Duodenal mucosa (tissue), 2 donors: ENCODE measurements at regions not wholly inside any gene's neighbourhood (a gene's known extent, or its start where the extent isn't known, plus 50 kb on each side); places are given as distances from the start of the nearest gene placed in this dataset.

Source experiments
- H3K27ac ChIP-seq: one replicate; pipeline ENCODE4 v1.7.0; 2013; ENCODE audit warnings: low read depth, low read length
- H3K27me3 ChIP-seq, 2 donors: one replicate each; pipeline ENCODE4 v1.7.0; 2013; ENCODE audit warnings: low read length in 2 of 2, control low read depth in 1 of 2; ENCODE audit not compliant: insufficient read depth in 2 of 2, control insufficient read depth in 1 of 2
- H3K36me3 ChIP-seq, 2 donors: one replicate each; pipeline ENCODE4 v1.7.0; 2013; ENCODE audit warnings: low read length in 2 of 2, control low read depth in 1 of 2; ENCODE audit not compliant: insufficient read depth in 2 of 2, control insufficient read depth in 1 of 2
- H3K4me1 ChIP-seq, 2 donors: one replicate each; pipeline ENCODE4 v1.7.0; 2013; ENCODE audit warnings: low read length in 2 of 2, control low read depth in 1 of 2; ENCODE audit not compliant: insufficient read depth in 2 of 2, control insufficient read depth in 1 of 2
- H3K4me3 ChIP-seq, 2 donors: one replicate each; pipeline ENCODE4 v1.7.0; 2013; ENCODE audit warnings: low read length in 2 of 2, low read depth in 1 of 2
- H3K9ac ChIP-seq, 2 donors: one replicate each; pipeline ENCODE4 v1.7.0; 2013; ENCODE audit warnings: low read length in 2 of 2, low read depth in 1 of 2
- H3K9me3 ChIP-seq, 2 donors: one replicate each; pipeline ENCODE4 v1.7.0; 2013; ENCODE audit warnings: low read length in 2 of 2, control low read depth in 1 of 2; ENCODE audit not compliant: control insufficient read depth in 1 of 2

GRCh38 chr1:72946903-72947499, 664.7 kb upstream of the NEGR1 start:
- Histone ChIP-seq H3K27me3 (no peaks in the 10 kb centered on the region), H3K36me3 (no peaks in the 10 kb centered on the region), H3K4me1 (no peaks in the 10 kb centered on the region), H3K9ac (no peak overlapping the region), H3K9me3 (no peaks in the 10 kb centered on the region), H3K27ac (no peak overlapping the region), H3K4me3 (no peak overlapping the region)

GRCh38 chr1:72942008-72942407, 659.7 kb upstream of the NEGR1 start:
- no peak overlapping the region for H3K27ac ChIP-seq
- no peak overlapping the region for H3K9ac ChIP-seq
- H3K27me3 ChIP-seq: no peaks in the 10 kb centered on the region
- no peak overlapping the region for H3K4me3 ChIP-seq
- no peaks in the 10 kb centered on the region for H3K9me3 ChIP-seq
- H3K4me1 ChIP-seq: no peaks in the 10 kb centered on the region
- no peaks in the 10 kb centered on the region for H3K36me3 ChIP-seq

- no peak overlapping the region for H3K9ac ChIP-seq
- H3K4me1 ChIP-seq: no peaks in the 10 kb centered on the region
- no peaks in the 10 kb centered on the region for H3K27me3 ChIP-seq
- H3K4me3 ChIP-seq: no peak overlapping the region
- no peaks in the 10 kb centered on the region for H3K9me3 ChIP-seq
- H3K36me3 ChIP-seq: no peaks in the 10 kb centered on the region
- H3K27ac ChIP-seq: no peak overlapping the region
These were observed 656.1 kb upstream of the NEGR1 start for GRCh38 chr1:72938408-72938807.

- H3K36me3 ChIP-seq: no peaks in the 10 kb centered on the region
These were observed 655.6 kb upstream of the NEGR1 start for GRCh38 chr1:72937905-72938304.

GRCh38 chr1:72936942-72937341, 654.6 kb upstream of the NEGR1 start:
- Histone ChIP-seq H3K9me3 (no peaks in the 10 kb centered on the region), H3K4me1 (no peaks in the 10 kb centered on the region), H3K36me3 (no peaks in the 10 kb centered on the region), H3K27me3 (no peaks in the 10 kb centered on the region), H3K4me3 (no peak overlapping the region), H3K27ac (no peak overlapping the region), H3K9ac (no peak overlapping the region)

More at GRCh38 chr1:72937905-72938304, 655.6 kb upstream of the NEGR1 start:
- H3K4me1 ChIP-seq: no peaks in the 10 kb centered on the region
- no peak overlapping the region for H3K4me3 ChIP-seq
- H3K27ac ChIP-seq: no peak overlapping the region
- H3K9me3 ChIP-seq: no peaks in the 10 kb centered on the region
- no peaks in the 10 kb centered on the region for H3K27me3 ChIP-seq
- H3K9ac ChIP-seq: no peak overlapping the region

- H3K9me3 ChIP-seq: no peaks in the 10 kb centered on the region
- no peaks in the 10 kb centered on the region for H3K36me3 ChIP-seq
- H3K9ac ChIP-seq: no peak overlapping the region
- H3K27ac ChIP-seq: no peak overlapping the region
- no peak overlapping the region for H3K4me3 ChIP-seq
- no peaks in the 10 kb centered on the region for H3K4me1 ChIP-seq
- H3K27me3 ChIP-seq: no peaks in the 10 kb centered on the region
These were observed 653.9 kb upstream of the NEGR1 start for GRCh38 chr1:72936151-72936740.

GRCh38 chr1:72932025-72932424, 649.7 kb upstream of the NEGR1 start:
- Histone ChIP-seq H3K9ac (no peak overlapping the region), H3K4me1 (no peaks in the 10 kb centered on the region), H3K27ac (no peak overlapping the region), H3K4me3 (no peak overlapping the region), H3K27me3 (no peaks in the 10 kb centered on the region), H3K36me3 (no peaks in the 10 kb centered on the region), H3K9me3 (no peaks in the 10 kb centered on the region)

GRCh38 chr1:72930528-72930927, 648.2 kb upstream of the NEGR1 start:
- no peaks in the 10 kb centered on the region for H3K9me3 ChIP-seq
- H3K36me3 ChIP-seq: no peaks in the 10 kb centered on the region
- no peak overlapping the region for H3K27ac ChIP-seq
- H3K27me3 ChIP-seq: no peaks in the 10 kb centered on the region
- H3K9ac ChIP-seq: no peak overlapping the region
- no peak overlapping the region for H3K4me3 ChIP-seq
- no peaks in the 10 kb centered on the region for H3K4me1 ChIP-seq

- no peaks in the 10 kb centered on the region for H3K36me3 ChIP-seq
- H3K4me3 ChIP-seq: no peak overlapping the region
- H3K9me3 ChIP-seq: no peaks in the 10 kb centered on the region
- no peaks in the 10 kb centered on the region for H3K27me3 ChIP-seq
- no peak overlapping the region for H3K9ac ChIP-seq
- H3K27ac ChIP-seq: no peak overlapping the region
- no peaks in the 10 kb centered on the region for H3K4me1 ChIP-seq
These were observed 636.6 kb upstream of the NEGR1 start for GRCh38 chr1:72918940-72919339.

- H3K27me3 ChIP-seq: no peaks in the 10 kb centered on the region
- H3K9ac ChIP-seq: no peak overlapping the region
- H3K36me3 ChIP-seq: no peaks in the 10 kb centered on the region
- no peaks in the 10 kb centered on the region for H3K9me3 ChIP-seq
- no peak overlapping the region for H3K4me3 ChIP-seq
- H3K4me1 ChIP-seq: no peaks in the 10 kb centered on the region
- H3K27ac ChIP-seq: no peak overlapping the region
These were observed 635.6 kb upstream of the NEGR1 start for GRCh38 chr1:72917920-72918319.
